ENCODE measurements at regions not wholly inside any gene's neighbourhood (a gene's known extent, or its start where the extent isn't known, plus 50 kb on each side); places are given as distances from the start of the nearest gene placed in this dataset.

- no peak for TF ChIP-seq CTCF (IDR thresholded peaks at IDR 0.05)
- TF ChIP-seq POLR2A (IDR thresholded peaks at IDR 0.05): no peak
Measured at GRCh38 chr5:54905246-54905795, 80.1 kb downstream of the ESM1 start.

Data from lower leg skin (tissue), 3 donors.